Epithelial cell of prostate (primary cell): ENCODE measurements at regions not wholly inside any gene's neighbourhood (a gene's known extent, or its start where the extent isn't known, plus 50 kb on each side); places are given as distances from the start of the nearest gene placed in this dataset.

Experiments used
- DNase-seq: peaks from one replicate; pipeline ENCODE4 v3.0.0-alpha.2; 2011; ENCODE audit warnings: low read depth, low spot score
- H3K27ac ChIP-seq: fragments of 450-650 bp; 2 replicates; pipeline ENCODE4 v1.5.1; 2017; ENCODE audit warnings: mild to moderate bottlenecking

DNA sequence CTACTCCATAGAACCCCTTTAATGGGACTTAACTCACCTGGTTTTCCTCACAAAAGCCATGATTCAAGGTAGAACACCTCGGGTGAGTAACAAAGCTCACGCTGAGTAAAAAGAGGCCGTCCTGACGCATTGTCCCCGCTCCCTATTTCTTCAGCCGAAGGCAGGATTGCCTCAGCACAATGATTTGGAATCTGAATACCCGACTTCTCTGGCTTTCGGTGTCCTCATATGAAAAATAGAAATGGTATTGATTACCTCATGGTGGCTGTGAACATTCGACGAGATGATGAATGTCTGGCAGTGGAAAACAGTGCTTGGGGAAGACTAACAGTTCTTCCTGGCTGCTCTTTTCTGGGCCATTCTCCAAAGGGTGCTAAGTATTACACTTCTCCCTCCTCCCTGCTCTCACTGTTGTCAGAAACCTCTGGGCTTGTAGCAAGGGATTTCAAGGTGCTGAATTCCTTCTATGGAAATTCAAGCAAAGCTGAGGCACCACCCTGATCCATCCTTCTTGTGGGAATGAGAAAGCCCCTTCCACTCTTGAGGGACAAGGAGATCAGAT is 148.3 kb downstream of the C1orf94 start:
- no peak overlapping the region for H3K27ac ChIP-seq
- DNase-seq, result no peak

DNA sequence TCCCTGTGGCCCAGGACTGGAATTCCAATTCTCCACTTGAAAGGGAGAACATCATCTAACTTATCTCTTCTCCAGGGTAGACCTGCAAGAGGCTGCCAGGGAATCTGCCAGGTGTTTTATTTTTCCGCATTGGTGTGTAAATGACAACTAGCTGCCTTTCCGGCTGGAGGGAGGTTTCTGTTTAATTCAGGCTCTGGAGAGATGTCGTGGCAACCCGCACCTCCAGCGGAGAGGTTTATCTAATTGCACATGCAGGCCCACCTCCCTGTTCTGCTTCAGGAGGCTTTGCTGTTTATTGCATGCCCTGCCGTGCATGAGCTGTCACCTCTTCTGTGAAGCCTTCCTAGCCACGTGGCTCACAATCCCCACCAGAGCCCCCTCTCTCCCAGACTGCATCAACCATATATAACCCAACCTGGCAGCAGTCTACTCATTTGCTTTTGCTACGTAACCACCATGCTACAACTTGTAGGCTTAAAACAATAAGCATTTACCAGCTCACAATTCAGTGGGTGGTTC is 151.6 kb downstream of the C1orf94 start:
- no peak overlapping the region for H3K27ac ChIP-seq
- DNase-seq, result no peak

DNA sequence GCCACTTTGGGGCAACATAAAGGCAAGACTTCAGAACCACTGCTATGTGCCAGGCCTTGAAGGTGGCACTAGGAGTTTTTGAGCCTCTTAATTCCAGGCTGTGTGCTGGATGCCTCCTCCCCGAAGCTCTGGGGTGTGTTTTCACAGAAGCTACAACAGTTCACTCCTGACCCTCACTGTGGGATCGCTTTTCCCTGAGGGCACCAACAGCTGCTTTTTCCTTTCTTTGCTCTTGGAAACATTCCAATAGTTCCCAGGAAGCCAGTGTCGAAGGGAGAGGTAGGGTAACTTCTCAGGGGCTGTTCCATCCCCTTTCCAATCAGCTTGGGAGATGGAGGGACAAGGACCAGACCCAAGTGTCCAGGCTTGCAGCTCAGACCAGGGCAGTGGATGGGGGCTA is 153.4 kb downstream of the C1orf94 start:
- H3K27ac ChIP-seq, result no peak overlapping the region
- no peak for DNase-seq

DNA sequence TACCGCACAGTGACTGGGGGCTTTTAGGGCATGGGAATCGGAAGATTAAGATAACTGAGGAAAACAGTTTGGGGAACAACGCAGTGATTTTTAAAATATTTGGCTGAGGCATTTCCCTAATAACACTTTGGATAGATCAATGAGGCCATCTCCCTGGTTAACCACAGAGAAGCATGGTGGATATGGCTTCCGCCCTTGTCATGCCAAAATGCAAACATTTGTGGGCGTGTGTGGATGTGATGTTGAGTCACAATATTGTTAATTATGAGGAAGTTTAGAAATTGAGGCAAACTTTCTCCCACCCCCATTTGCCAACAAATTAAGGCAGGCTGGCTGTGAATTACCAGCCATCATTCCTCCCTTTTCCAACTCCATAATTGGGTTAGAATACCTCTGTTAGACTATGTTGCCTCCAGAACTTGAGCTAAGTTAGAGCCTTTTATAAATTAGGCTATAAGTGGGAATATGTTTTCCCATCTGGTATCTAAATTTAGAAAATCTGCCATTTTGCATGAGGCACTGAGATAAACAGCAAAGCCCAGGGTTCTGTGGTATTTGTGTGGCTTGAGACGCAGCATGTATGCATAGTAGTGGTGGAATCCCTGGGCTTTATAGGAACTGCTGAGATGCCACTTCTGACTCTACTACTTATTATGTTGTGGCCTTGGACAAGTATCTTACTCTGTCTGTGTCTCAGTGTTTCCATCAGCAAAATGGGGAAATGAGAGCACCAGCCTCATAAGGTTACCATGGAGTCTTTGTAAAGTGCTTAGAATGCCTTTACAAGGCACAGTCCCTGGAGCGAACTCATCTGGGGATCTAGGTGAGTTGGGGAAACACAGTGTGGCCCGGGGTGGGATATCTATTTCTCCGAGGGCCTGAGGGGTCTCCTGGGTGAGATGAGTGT is 154.6 kb downstream of the C1orf94 start:
- DNase-seq, result no peak
- H3K27ac ChIP-seq, result no peak overlapping the region

DNA sequence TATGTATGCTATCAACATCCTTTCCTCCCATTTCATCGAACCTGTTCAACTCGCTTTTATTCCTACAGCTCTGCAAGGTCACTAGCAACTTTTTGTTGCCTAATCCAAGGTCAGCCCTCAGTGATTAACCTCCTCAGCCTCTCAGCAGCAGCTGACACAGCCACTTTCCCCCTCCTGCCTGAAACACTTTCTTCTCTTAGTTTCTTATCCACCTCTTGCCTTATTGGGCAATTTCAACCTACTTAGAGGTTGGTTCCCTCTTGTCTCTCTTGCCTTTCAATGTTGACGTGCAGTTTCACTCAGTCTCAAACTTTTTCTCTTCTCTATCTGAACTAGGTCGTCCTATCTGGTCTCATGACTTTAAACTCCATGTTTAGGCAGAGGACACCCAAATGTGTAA is 156.3 kb downstream of the C1orf94 start:
- no peak for DNase-seq
- no peak overlapping the region for H3K27ac ChIP-seq

DNA sequence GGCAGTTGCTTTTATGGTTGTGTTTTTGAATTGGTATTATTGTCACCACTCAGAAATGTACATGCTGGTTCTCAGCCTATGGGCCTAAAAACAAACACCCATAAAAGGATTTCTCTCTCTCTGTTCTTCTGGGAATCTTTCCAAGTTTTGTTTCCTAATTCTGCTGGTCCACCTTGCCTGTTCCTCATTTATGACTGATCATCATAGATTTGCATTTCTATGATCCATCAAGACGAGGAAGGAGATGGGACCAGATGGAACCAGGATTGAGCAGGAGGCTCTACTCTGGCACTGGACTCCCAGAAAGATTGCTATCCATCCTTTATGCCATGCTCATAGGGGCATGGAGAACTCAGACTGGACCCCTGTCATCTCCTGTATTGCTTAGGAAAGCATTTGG is 162.2 kb downstream of the C1orf94 start:
- no peak overlapping the region for H3K27ac ChIP-seq
- DNase-seq, result no peak

DNA sequence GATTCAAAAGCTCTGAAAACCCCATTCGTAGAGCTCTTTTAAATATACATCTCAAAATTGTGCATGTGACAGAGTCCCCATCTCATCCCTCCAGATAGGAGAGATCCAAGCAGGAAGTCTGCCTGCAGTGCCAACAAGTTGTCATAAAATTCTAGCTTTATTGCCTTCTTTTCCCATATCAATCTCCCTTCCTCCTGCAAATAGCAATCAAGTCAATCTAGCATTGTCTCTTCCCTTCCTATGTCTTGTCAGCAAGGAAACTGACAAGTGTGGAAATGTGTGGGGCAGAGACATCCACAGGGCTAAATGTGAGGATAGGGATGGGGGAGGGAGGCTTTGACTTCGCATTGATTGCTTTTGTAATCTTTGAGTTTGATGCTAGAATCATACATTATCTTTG is 165.2 kb downstream of the C1orf94 start:
- DNase-seq, result no peak
- H3K27ac ChIP-seq, result no peak overlapping the region

DNA sequence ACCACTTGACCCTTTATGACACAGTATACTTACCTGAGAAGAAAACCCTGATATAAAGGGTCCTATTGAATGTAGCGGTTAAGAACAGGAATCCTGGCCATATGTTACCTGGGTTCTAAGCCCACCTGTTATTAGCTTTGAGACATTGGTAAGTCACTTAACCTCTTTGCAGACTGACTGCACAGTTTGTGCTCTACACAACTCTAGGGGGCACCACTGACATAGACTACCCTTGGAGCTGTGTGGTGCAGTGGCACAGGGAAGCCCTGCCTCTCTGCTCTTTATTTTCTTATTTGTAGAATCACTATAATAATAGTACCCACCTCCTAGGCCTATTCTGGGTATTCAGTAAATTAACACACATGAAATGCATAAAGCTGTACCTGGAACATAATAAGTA is 165.6 kb downstream of the C1orf94 start:
- H3K27ac ChIP-seq, result no peak overlapping the region
- DNase-seq, result no peak

DNA sequence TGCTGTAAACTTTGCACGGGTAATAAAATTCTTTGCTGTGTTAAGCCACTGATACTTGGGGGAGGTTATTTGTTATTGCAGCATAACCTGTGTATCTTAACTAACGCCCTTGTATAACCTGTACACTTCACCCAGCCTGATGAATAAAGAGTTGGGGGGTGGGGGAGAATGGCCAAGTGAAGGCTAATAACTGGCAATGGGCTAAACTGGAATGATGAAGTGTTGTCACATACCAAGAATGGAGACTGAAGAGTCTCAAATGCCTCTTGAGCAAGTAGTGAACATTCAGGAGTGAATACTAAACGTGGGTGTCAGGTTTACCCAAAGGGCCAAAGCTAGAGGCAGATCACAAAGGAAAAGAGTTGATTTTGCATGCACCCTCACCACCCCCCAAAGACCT is 169.4 kb downstream of the C1orf94 start:
- no peak overlapping the region for H3K27ac ChIP-seq
- no peak for DNase-seq

DNA sequence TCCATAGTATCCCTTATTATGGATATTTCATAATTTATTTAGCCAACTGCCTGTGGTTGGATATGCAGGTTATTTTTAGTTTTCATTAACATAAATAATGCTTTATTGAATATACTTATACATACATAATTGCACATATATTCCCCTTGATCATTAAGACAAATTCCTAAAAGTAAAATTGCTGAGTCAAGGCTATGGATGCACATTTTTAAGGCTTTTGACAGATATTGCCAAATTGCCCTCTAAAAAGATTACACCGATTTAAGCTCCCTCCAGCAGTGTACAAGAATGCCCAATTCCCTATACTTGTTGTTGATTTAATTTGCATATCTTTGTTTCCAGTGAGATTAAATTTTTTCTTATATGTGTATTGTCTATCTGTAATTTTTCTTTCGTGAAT is 176.7 kb downstream of the C1orf94 start:
- H3K27ac ChIP-seq, result no peak overlapping the region
- no peak for DNase-seq

DNA sequence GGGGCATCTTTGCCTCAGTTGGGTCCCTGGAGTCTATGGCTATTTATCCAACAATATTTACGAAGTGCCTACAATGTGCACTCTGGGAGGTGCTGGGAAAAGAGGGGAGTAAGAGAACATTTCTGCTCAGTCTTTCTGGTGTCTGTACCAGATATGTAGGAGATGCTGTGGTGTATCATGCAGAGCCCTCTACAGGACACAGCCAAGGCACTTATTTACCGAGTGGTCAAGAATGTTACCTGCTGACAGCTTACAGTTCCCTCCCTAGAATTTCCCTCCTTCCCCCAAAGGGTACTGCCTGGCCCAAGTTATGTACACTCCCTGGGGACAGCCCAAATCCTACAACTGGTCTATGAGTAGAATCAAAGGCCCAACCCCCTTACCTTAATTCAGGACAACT is 177.7 kb downstream of the C1orf94 start:
- DNase-seq, result no peak
- H3K27ac ChIP-seq, result no peak overlapping the region

DNA sequence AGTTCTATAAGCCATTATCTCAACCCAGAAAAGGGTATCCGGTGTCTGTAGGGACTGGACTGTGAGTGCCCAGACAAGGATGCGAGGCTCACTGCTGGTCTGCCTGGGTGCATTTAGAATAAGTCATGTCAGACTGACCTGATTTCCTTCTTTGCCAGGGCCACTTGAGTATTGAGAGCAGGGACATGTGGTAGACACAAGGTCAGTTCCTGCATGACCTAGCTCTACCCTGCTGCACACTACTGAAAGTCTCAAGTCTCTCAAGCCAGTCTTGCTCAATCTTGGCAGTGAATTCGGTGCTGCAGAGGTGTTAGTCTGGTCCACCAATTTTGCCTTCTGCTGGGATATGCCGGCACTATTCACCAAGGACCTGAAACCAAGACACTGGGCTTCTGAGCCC is 180.1 kb downstream of the C1orf94 start:
- no peak overlapping the region for H3K27ac ChIP-seq
- no peak for DNase-seq

DNA sequence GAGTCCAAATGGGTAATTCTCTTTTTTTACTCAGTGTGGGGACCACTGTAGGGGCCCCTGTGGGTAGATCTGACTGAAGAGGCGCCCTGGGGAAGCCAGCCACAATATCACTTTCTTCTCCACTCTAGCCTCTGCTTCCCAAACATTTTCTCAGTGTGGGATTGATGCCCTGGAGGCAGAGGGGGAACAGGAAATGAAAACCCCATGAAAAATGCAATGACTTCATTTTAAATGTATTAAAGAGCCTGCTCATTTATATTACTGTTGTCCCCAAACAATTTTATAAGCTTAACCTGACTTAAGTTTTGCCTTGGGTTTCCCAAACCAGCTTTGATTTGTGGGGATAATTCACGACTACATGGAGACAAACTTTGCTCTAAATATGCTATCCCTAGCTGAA is 181.9 kb downstream of the C1orf94 start:
- no peak overlapping the region for H3K27ac ChIP-seq
- DNase-seq, result no peak

DNA sequence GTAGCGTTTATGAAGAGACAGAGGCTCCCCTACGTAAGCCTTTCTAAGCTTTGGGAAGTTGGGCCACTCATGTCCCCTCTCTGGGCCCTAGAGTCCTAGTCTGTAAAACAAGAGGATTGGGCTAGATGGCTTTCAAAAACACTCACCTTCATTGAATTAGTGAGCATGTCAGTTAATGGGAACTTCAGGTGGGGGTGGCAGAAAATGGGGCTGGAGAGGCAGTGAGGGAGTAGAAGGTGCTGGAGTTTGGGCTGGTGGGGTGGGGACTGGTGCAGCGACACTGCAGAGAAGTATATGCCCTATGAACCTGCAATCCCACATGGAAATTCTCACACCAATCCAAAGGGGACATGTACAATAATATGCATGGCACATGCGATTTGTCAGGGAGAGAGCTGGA is 182.7 kb downstream of the C1orf94 start:
- no peak overlapping the region for H3K27ac ChIP-seq
- DNase-seq, result no peak

DNA sequence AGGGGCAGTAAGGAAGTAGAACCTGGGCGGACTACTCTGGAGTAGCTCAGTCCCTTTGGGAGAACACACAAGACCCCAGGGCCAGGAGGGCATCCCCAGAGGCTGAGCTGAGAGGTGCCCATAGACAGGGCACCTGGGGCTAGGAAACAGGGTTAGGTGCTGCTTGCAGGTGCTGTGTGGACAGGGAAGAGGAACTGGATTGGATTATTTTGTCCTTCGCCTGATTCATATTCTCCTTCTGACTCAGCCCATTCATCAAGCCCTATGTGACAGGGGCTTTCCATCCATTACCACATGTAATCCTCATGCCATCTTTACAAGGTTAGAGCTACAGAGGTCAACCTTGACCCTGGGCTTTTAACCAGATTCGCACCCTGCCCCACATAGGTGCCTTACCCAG is 183.9 kb downstream of the C1orf94 start:
- DNase-seq, result peak; percentile 22
- no peak overlapping the region for H3K27ac ChIP-seq

DNA sequence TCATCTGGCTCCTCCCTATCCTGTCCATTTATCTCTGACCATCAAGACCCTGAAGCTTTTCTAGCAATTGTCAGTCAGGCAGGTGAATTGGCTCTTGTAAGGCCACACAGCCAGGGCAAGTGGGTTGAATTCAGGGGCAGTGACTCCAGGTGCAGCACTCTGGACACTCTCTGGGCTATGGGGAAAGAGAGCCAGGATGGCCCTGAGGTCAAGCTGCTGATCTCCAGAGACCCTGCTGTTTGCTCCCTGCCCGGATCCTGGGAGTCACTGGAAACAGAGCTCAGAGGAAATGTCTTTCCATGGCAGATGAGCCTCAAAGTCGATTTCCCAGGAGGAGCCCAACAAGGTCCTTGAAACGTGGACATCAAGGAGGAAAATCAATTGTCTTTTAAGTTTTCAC is 184.4 kb downstream of the C1orf94 start:
- DNase-seq, result no peak
- H3K27ac ChIP-seq, result no peak overlapping the region

DNA sequence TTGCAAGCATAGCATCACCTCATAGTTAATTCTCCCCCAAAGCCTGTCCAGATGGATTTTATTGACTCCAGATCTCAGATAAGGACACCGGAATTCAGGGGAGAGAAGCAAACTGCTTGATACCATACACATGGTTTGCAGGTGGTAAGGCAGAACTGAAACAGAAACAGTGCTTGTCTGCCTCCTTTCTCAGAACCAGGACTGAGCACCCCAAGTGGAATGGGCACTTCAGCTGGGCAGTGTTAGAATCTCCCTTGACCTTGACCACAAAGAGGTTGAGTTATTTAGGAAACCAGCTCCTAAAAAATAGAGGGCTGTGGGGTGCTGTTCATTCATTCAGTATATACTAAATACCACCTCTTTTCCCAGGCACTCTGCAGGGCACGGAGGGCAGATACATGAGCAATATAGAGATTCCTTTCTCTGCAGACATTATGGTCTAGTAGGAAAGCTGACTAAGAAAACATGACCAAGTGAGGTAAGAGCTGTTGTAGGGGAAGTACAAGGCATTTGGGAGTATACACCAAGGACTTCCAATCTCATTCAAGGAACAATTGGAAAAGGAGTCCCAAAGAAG is 185.2 kb downstream of the C1orf94 start:
- no peak overlapping the region for H3K27ac ChIP-seq
- DNase-seq, result no peak

DNA sequence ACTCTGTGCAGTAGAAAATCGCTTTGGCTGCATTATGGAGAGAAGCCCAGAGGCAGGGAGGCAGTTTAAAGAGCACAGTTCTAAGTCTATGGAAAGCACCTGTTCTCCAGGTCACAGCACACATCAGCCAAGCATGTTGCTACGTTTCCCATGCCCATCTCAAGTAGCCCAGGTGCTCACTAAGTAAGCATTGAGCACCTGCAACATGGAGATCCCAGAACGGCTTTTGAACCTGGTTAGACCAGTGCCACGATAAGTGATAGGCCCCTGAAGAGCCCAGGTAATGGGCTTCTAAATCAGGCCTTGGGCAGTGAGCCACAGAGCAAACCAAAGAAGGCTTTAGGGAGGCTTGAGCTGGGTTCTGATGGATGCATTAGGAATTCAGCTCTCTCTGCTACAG is 186.2 kb downstream of the C1orf94 start:
- H3K27ac ChIP-seq, result no peak overlapping the region
- no peak for DNase-seq

DNA sequence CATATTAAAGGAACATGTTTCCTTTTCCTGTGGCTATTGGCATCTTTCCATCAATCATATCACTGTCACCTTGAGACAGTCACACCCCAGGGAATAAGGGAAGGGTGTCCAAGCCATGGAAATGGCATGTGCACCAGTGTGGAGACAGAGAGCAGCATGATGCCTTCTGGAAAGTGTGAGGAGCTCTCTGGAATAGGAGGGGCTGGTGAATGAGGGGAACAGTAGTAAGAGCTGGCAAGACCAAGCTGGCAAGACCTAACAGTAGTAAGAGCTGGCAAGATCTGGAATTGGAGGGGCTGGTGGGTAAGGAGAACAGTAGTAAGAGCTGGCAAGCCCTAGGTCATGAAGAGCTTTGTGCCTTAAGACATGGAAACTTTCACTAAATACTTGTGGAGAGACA is 186.7 kb downstream of the C1orf94 start:
- H3K27ac ChIP-seq, result no peak overlapping the region
- DNase-seq, result no peak

DNA sequence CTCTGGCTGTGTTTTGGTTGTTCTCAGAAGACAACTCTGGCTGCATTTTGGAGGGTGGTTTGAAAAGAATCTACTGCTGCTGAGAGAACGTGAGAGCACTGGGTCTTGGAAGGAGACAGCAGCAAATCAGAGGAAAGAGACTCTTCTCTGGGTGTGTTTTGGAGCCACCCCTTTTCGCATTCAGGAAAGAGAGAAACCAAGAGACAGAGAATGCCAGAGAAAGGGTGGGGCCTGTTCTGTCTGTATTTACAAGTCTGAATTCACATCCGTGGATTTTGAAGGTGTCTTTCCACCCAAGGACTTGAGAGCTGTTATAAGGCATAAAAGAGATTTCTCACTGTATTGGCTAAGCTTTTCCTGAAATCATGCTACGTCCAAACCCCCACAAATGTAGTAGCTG is 187.2 kb downstream of the C1orf94 start:
- DNase-seq, result no peak
- no peak overlapping the region for H3K27ac ChIP-seq

DNA sequence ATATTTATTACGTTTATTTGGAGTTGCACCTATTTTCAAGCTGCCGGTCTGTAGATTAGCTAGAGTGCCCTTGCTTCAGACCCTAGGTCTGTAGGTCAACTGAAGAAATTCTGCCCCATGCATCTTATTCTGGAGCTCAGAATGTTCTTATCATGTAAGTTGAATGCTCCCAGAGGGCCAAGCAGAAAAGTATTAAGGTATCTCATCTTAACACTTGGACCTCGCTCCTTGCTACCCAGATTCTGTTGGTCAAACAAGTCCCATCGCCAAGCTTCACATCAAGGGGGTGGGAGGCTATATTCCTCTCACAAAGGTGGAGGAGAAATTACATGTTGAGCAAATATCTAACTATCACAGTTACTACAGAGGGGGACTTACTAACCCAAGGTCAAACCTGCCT is 187.7 kb downstream of the C1orf94 start:
- DNase-seq, result no peak

DNA sequence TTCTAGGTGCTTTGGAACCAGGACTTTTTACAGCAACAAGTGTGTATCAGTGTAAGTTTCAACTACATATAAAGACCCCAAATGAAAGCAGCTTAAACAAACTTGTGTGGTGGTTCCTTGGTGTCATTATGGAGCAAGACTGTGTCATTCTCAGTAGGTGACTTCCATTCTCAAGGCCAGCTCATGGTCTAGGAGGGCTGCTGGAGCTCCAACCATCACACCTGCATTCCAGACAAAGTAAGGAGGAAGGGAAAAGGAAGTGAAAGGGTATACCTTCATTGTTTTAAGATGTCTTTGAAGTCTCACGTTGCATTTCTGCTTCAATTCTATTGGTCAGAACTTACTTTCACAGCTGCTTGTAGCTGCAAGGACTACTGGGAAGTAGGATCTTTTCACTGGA is 188.6 kb downstream of the C1orf94 start:
- DNase-seq, result no peak
- no peak overlapping the region for H3K27ac ChIP-seq

More for the DNA sequence above, 187.7 kb downstream of the C1orf94 start:
- no peak overlapping the region for H3K27ac ChIP-seq
